ENCODE measurements at regions not wholly inside any gene's neighbourhood (a gene's known extent, or its start where the extent isn't known, plus 50 kb on each side); places are given as distances from the start of the nearest gene placed in this dataset.

- TF ChIP-seq, protein P1, sequence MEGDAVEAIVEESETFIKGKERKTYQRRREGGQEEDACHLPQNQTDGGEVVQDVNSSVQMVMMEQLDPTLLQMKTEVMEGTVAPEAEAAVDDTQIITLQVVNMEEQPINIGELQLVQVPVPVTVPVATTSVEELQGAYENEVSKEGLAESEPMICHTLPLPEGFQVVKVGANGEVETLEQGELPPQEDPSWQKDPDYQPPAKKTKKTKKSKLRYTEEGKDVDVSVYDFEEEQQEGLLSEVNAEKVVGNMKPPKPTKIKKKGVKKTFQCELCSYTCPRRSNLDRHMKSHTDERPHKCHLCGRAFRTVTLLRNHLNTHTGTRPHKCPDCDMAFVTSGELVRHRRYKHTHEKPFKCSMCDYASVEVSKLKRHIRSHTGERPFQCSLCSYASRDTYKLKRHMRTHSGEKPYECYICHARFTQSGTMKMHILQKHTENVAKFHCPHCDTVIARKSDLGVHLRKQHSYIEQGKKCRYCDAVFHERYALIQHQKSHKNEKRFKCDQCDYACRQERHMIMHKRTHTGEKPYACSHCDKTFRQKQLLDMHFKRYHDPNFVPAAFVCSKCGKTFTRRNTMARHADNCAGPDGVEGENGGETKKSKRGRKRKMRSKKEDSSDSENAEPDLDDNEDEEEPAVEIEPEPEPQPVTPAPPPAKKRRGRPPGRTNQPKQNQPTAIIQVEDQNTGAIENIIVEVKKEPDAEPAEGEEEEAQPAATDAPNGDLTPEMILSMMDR (IDR thresholded peaks at IDR 0.05) = no peak
- no peak for TF ChIP-seq POLR2A (IDR thresholded peaks at IDR 0.05)
Observed at GRCh38 chr12:61009192-61009591, 1251.0 kb upstream of the USP15 start.
